Panc1 (cell line): ENCODE measurements at regions not wholly inside any gene's neighbourhood (a gene's known extent, or its start where the extent isn't known, plus 50 kb on each side); places are given as distances from the start of the nearest gene placed in this dataset.

ENCODE experiments used
- CTCF ChIP-seq: fragments of 450-650 bp; IDR thresholded peaks from 2 replicates; pipeline ENCODE4 v1.5.1; 2017; ENCODE audit warnings: mild to moderate bottlenecking
- POLR2AphosphoS5 ChIP-seq: IDR thresholded peaks from 2 replicates; pipeline ENCODE4 v1.6.1; 2012; ENCODE audit warnings: mild to moderate bottlenecking, low read depth, low read length, moderate library complexity
- TCF7L2 ChIP-seq: IDR thresholded peaks from 2 replicates; pipeline ENCODE4 v1.6.1; 2011; ENCODE audit warnings: mild to moderate bottlenecking, low read depth, low read length, inconsistent platforms

DNA sequence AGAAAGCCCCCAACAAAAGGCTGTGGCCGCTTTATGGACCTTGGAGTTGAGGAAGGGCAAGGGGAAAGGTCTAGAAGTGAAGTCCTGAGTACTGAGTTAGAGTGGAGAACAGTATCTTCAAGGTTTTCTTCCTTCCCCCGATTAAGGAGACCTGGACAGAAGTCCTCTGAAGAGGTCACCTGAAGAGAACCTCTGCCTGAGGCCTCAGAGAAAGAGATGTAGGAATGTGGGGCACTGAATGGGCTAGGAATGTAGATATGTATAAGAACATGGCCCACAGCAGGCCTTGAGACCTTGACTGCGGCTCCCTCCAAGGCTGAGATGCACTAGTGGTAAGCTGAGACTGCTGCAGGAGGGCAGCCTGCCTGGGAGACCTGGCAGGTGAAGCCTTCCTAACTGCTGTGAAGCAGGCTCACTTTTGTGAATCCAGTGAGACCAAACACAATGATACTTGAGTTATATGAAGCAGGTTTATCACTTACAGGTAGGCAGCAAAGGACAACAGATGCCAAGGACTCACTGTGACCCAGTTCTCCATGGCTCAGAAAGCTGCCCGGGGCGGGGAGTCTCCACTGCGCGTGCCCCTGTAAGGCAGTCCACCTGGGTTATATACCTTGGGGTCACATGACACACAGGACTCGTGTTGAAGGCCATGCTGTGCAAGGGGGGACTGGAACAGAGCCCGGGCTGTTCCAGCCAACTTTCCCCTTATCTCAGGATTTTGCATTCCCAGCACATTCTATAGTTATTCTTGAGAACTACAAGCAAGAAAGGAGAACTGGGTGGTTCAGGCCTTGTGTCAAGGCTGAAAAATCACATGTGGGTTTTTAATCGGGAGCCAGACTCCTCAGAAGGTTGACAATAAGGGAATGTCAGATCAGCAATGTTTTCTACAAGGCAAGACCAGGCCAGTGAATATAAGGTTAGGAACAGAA, 78.8 kb upstream of the PPM1J start:
- TF ChIP-seq TCF7L2, result no peak
- no peak for TF ChIP-seq CTCF
- TF ChIP-seq POLR2AphosphoS5, result no peak
